Esophagus muscularis mucosa (tissue), 3 donors: ENCODE measurements at regions not wholly inside any gene's neighbourhood (a gene's known extent, or its start where the extent isn't known, plus 50 kb on each side); places are given as distances from the start of the nearest gene placed in this dataset.

Experiments
- CTCF ChIP-seq, 3 experiments: fragments of 200-600 bp in 2 of 3; fragments of 450-650 bp in 1 of 3; sonication (generic) in 2 of 3; IDR thresholded peaks; one replicate each; pipeline ENCODE4 v1.5.1; 2017 to 2019; ENCODE audit warnings: antibody characterized with exemption in 3 of 3, mild to moderate bottlenecking in 2 of 3, moderate library complexity in 1 of 3
- POLR2A ChIP-seq: fragments of 450-650 bp; IDR thresholded peaks from one replicate; pipeline ENCODE4 v1.6.1; 2017; ENCODE audit warnings: antibody characterized with exemption, moderate library complexity, mild to moderate bottlenecking, low read depth
- POLR2AphosphoS5 ChIP-seq, 2 donors: sonication (generic); formaldehyde crosslinking; IDR thresholded peaks; one replicate each; pipeline ENCODE4 v1.6.1; 2017; ENCODE audit warnings: antibody characterized with exemption in 2 of 2

- TF ChIP-seq POLR2A, result no peak
- TF ChIP-seq CTCF (IDR thresholded peaks at IDR 0.05), result no peak
- no peak for TF ChIP-seq POLR2AphosphoS5 (IDR thresholded peaks at IDR 0.05)
Observed at GRCh38 chr2:797556-797955, 120.3 kb upstream of the TMEM18 start.
